WTC11 (cell line): ENCODE measurements at regions not wholly inside any gene's neighbourhood (a gene's known extent, or its start where the extent isn't known, plus 50 kb on each side); places are given as distances from the start of the nearest gene placed in this dataset.

Experiments used
- ATAC-seq: fragments of 200-7000 bp; cut with Tn5 transposase; 2 replicates; pipeline ENCODE4 v1.10.0; 2021; ENCODE audit warnings: mild to moderate bottlenecking, moderate library complexity
- CTCF ChIA-PET: fragments of 300-600 bp; sonication (Branson Sonifier 250); formaldehyde crosslinking; loops from one replicate; lab custom pipeline; 2021; ENCODE audit warnings: antibody characterized with exemption; lab: Charles Lee
- POLR2A ChIA-PET: fragments of 350-600 bp; sonication (Branson Sonifier 250); formaldehyde crosslinking; loops from one replicate; lab custom pipeline; 2021; ENCODE audit warnings: antibody characterized with exemption; lab: Charles Lee
- DNase-seq: peaks from one replicate; pipeline ENCODE4 v3.0.0; 2021; ENCODE audit warnings: low spot score
- H3K27ac Mint-ChIP-seq: 2 replicates; pipeline ENCODE4 v1.8.0; 2021; ENCODE audit warnings: mixed read lengths
- H3K27me3 Mint-ChIP-seq: 2 replicates; pipeline ENCODE4 v1.8.0; 2021; ENCODE audit warnings: low read depth, mild to moderate bottlenecking, moderate library complexity, mixed read lengths
- H3K36me3 Mint-ChIP-seq: 2 replicates; pipeline ENCODE4 v1.8.0; 2021; ENCODE audit warnings: mixed read lengths
- H3K4me1 Mint-ChIP-seq: 2 replicates; pipeline ENCODE4 v1.8.0; 2022; ENCODE audit warnings: mixed read lengths
- H3K4me3 Mint-ChIP-seq: 2 replicates; pipeline ENCODE4 v1.8.0; 2021; ENCODE audit warnings: mild to moderate bottlenecking, moderate library complexity, mixed read lengths
- H3K9me3 Mint-ChIP-seq: 2 replicates; pipeline ENCODE4 v1.8.0; 2021; ENCODE audit warnings: mixed read lengths
- ATF3 ChIP-seq: sonication (generic); formaldehyde crosslinking; conservative IDR thresholded peaks from 2 replicates; pipeline ENCODE4 v1.8.1; 2022; ENCODE audit warnings: mild to moderate bottlenecking, missing genetic modification reagents
- CBFB ChIP-seq: sonication (generic); formaldehyde crosslinking; IDR thresholded peaks from 2 replicates; pipeline ENCODE4 v1.8.1; 2022; ENCODE audit warnings: mild to moderate bottlenecking, low read depth, missing genetic modification reagents
- CREB1 ChIP-seq: sonication (generic); formaldehyde crosslinking; IDR thresholded peaks from 2 replicates; pipeline ENCODE4 v1.8.0; 2023; ENCODE audit warnings: mild to moderate bottlenecking, missing genetic modification reagents
- EMX1 ChIP-seq: fragments of 250-450 bp; sonication (Bioruptor Pico); IDR thresholded peaks from 2 replicates; pipeline ENCODE4 v1.8.0; 2021; ENCODE audit warnings: mild to moderate bottlenecking
- GABPB1 ChIP-seq: sonication (generic); formaldehyde crosslinking; IDR thresholded peaks from 2 replicates; pipeline ENCODE4 v1.8.1; 2023; ENCODE audit warnings: mild to moderate bottlenecking, missing genetic modification reagents
- GTF2I ChIP-seq: fragments of 250-450 bp; sonication (Bioruptor Pico); conservative IDR thresholded peaks from 2 replicates; pipeline ENCODE4 v1.4.0; 2021; ENCODE audit warnings: mild to moderate bottlenecking
- KAT7 ChIP-seq: sonication (generic); formaldehyde crosslinking; IDR thresholded peaks from 2 replicates; pipeline ENCODE4 v1.8.1; 2023; ENCODE audit warnings: missing genetic modification reagents, mild to moderate bottlenecking, borderline replicate concordance
- NR2C2 ChIP-seq: sonication (generic); formaldehyde crosslinking; IDR thresholded peaks from 2 replicates; pipeline ENCODE4 v1.8.0; 2022; ENCODE audit warnings: mild to moderate bottlenecking, missing genetic modification reagents
- OVOL2 ChIP-seq: fragments of 250-450 bp; sonication (Bioruptor Pico); IDR thresholded peaks from 2 replicates; pipeline ENCODE4 v1.9.0; 2021; ENCODE audit warnings: mild to moderate bottlenecking, borderline replicate concordance
- PREB ChIP-seq: sonication (generic); formaldehyde crosslinking; IDR thresholded peaks from 2 replicates; pipeline ENCODE4 v1.8.1; 2022; ENCODE audit warnings: mild to moderate bottlenecking, missing genetic modification reagents, moderate library complexity, borderline replicate concordance
- RELA ChIP-seq: sonication (generic); formaldehyde crosslinking; IDR thresholded peaks from 2 replicates; pipeline ENCODE4 v1.8.1; 2022; ENCODE audit warnings: missing genetic modification reagents, mild to moderate bottlenecking, borderline replicate concordance
- SMAD3 ChIP-seq: sonication (generic); formaldehyde crosslinking; IDR thresholded peaks from 2 replicates; pipeline ENCODE4 v1.8.0; 2022; ENCODE audit warnings: missing genetic modification reagents, mild to moderate bottlenecking, borderline replicate concordance
- SOX15 ChIP-seq: fragments of 250-450 bp; sonication (Bioruptor Pico); IDR thresholded peaks from 2 replicates; pipeline ENCODE4 v1.9.0; 2021; ENCODE audit warnings: mild to moderate bottlenecking
- SP1 ChIP-seq: sonication (generic); formaldehyde crosslinking; conservative IDR thresholded peaks from 2 replicates; pipeline ENCODE4 v1.8.1; 2022; ENCODE audit warnings: missing genetic modification reagents
- USF1 ChIP-seq: sonication (generic); formaldehyde crosslinking; IDR thresholded peaks from 2 replicates; pipeline ENCODE4 v1.8.0; 2022; ENCODE audit warnings: mild to moderate bottlenecking, missing genetic modification reagents
- USF2 ChIP-seq: sonication (generic); formaldehyde crosslinking; IDR thresholded peaks from 2 replicates; pipeline ENCODE4 v1.8.1; 2023; ENCODE audit warnings: mild to moderate bottlenecking, missing genetic modification reagents, moderate library complexity
- ZBTB43 ChIP-seq: sonication (generic); formaldehyde crosslinking; IDR thresholded peaks from 2 replicates; pipeline ENCODE4 v1.8.1; 2023; ENCODE audit warnings: mild to moderate bottlenecking, missing genetic modification reagents
- ZNF138 ChIP-seq: sonication (generic); formaldehyde crosslinking; conservative IDR thresholded peaks from 2 replicates; pipeline ENCODE4 v1.8.1; 2022; ENCODE audit warnings: mild to moderate bottlenecking, moderate library complexity, missing genetic modification reagents
- ZNF219 ChIP-seq: sonication (generic); formaldehyde crosslinking; IDR thresholded peaks from 2 replicates; pipeline ENCODE4 v1.8.0; 2023; ENCODE audit warnings: missing genetic modification reagents, mild to moderate bottlenecking, borderline replicate concordance
- ZNF232 ChIP-seq: sonication (generic); formaldehyde crosslinking; IDR thresholded peaks from 2 replicates; pipeline ENCODE4 v1.8.0; 2022; ENCODE audit warnings: mild to moderate bottlenecking, missing genetic modification reagents
- ZNF423 ChIP-seq: fragments of 250-450 bp; sonication (Bioruptor Pico); IDR thresholded peaks from 2 replicates; pipeline ENCODE4 v2.1.2; 2022; ENCODE audit warnings: mild to moderate bottlenecking, moderate library complexity
- ZNF512 ChIP-seq: sonication (generic); formaldehyde crosslinking; IDR thresholded peaks from 2 replicates; pipeline ENCODE4 v1.8.1; 2022; ENCODE audit warnings: missing genetic modification reagents, borderline replicate concordance

- no peak for TF ChIP-seq USF1 (CRISPR knock-in tag)
- TF ChIP-seq KAT7 (CRISPR knock-in tag) = no peak
- TF ChIP-seq ZNF138 (CRISPR knock-in tag) = no peak
- no peak for TF ChIP-seq GABPB1 (CRISPR knock-in tag)
- no peak for TF ChIP-seq ZNF232 (CRISPR knock-in tag)
- TF ChIP-seq ZBTB43 (CRISPR knock-in tag) = no peak
- TF ChIP-seq NR2C2 (CRISPR knock-in tag) = no peak
- no peak for TF ChIP-seq ZNF219
- TF ChIP-seq ZNF512 = no peak
- TF ChIP-seq SMAD3 = no peak
- TF ChIP-seq ZNF423 (CRISPR knock-in tag) = no peak
Measured at GRCh38 chr10:128277267-128277840, 151.1 kb upstream of the MKI67 start (continued).

- no peaks in the 10 kb centered on the region for H3K9me3 Mint-ChIP-seq
- no peak overlapping the region for H3K4me3 Mint-ChIP-seq
- no peaks in the 10 kb centered on the region for H3K36me3 Mint-ChIP-seq
- DNase-seq = no peak
- H3K27me3 Mint-ChIP-seq = no peaks in the 10 kb centered on the region
- ATAC-seq = no peak
- POLR2A ChIA-PET = no interaction called here
- no peak for TF ChIP-seq SP1 (CRISPR knock-in tag)
- TF ChIP-seq SOX15 (CRISPR knock-in tag) = no peak
- TF ChIP-seq ZNF512 = no peak
- TF ChIP-seq GABPB1 (CRISPR knock-in tag) = no peak
- TF ChIP-seq ATF3 (CRISPR knock-in tag) = no peak
- TF ChIP-seq CBFB (CRISPR knock-in tag) = no peak
- no peak for TF ChIP-seq USF2 (CRISPR knock-in tag)
- TF ChIP-seq GTF2I (CRISPR knock-in tag) = no peak
- no peak for TF ChIP-seq EMX1 (CRISPR knock-in tag)
- TF ChIP-seq OVOL2 (CRISPR knock-in tag) = no peak
- no peak for TF ChIP-seq PREB (CRISPR knock-in tag)
- TF ChIP-seq CREB1 (CRISPR knock-in tag) = no peak
- TF ChIP-seq RELA (CRISPR knock-in tag) = no peak
- TF ChIP-seq, all 79 proteins: peak for 0
- peaks cover 4% of the 10 kb centered on the region; the same call in 1 of the 2 replicates for H3K4me1 Mint-ChIP-seq
- no peak overlapping the region for H3K27ac Mint-ChIP-seq
- CTCF ChIA-PET = interaction anchor here (2.2 kb wide), 1 partner anchor 10 kb away, joined by 7 read pairs; no protein-coding TSS in a partner anchor
Measured at GRCh38 chr10:128278362-128278761, 152.1 kb upstream of the MKI67 start.
